ENCODE measurements at regions not wholly inside any gene's neighbourhood (a gene's known extent, or its start where the extent isn't known, plus 50 kb on each side); places are given as distances from the start of the nearest gene placed in this dataset.

GRCh38 chr3:110628650-110629301 lies 442.8 kb upstream of the NECTIN3 start:
- no peak overlapping the region for H3K4me3 ChIP-seq (ENCODE audit: low read length)
- no peak for DNase-seq (ENCODE audit: low read depth)
- TF ChIP-seq, protein P1, sequence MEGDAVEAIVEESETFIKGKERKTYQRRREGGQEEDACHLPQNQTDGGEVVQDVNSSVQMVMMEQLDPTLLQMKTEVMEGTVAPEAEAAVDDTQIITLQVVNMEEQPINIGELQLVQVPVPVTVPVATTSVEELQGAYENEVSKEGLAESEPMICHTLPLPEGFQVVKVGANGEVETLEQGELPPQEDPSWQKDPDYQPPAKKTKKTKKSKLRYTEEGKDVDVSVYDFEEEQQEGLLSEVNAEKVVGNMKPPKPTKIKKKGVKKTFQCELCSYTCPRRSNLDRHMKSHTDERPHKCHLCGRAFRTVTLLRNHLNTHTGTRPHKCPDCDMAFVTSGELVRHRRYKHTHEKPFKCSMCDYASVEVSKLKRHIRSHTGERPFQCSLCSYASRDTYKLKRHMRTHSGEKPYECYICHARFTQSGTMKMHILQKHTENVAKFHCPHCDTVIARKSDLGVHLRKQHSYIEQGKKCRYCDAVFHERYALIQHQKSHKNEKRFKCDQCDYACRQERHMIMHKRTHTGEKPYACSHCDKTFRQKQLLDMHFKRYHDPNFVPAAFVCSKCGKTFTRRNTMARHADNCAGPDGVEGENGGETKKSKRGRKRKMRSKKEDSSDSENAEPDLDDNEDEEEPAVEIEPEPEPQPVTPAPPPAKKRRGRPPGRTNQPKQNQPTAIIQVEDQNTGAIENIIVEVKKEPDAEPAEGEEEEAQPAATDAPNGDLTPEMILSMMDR (IDR thresholded peaks at IDR 0.05; ENCODE audit: insufficient read depth, low read depth, low read length, missing control alignments): no peak

- TF ChIP-seq, protein P1 (IDR thresholded peaks at IDR 0.05; ENCODE audit: insufficient read depth, low read depth, low read length, missing control alignments): no peak
Observed at GRCh38 chr3:110629917-110630316, 441.7 kb upstream of the NECTIN3 start.

GRCh38 chr3:110644203-110644602 lies 427.4 kb upstream of the NECTIN3 start:
- H3K4me3 ChIP-seq (ENCODE audit: low read length): no peak overlapping the region
- TF ChIP-seq, protein P1 (IDR thresholded peaks at IDR 0.05; ENCODE audit: insufficient read depth, low read depth, low read length, missing control alignments): no peak
- DNase-seq (ENCODE audit: low read depth): no peak

More at GRCh38 chr3:110629917-110630316, 441.7 kb upstream of the NECTIN3 start:
- H3K4me3 ChIP-seq (ENCODE audit: low read length): no peak overlapping the region
- no peak for DNase-seq (ENCODE audit: low read depth)

DNA sequence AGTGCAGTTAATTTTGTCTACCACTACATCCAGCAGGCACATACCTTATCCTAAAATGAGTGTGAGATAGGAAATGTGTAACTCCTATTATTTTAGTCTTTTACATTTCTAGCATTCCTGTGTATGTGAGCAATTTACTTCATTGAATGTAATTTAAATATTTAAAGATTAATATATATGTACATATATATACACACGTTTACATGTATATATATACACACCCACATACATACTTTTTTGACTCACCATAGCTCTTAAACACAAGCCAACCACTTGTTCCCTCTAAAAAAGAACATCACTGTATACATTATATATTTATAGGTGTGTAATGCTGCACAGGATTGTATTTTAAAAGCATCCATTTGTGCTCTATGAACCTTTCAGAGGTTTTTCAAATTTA lies 425.6 kb upstream of the NECTIN3 start:
- no peak overlapping the region for H3K4me3 ChIP-seq (ENCODE audit: low read length)
- TF ChIP-seq, protein P1 (IDR thresholded peaks at IDR 0.05; ENCODE audit: insufficient read depth, low read depth, low read length, missing control alignments): no peak
- DNase-seq (ENCODE audit: low read depth): no peak

- DNase-seq (ENCODE audit: low read depth): no peak
- TF ChIP-seq, protein P1 (IDR thresholded peaks at IDR 0.05; ENCODE audit: insufficient read depth, low read depth, low read length, missing control alignments): no peak
- no peak overlapping the region for H3K4me3 ChIP-seq (ENCODE audit: low read length)
Observed at GRCh38 chr3:110646496-110646895, 425.1 kb upstream of the NECTIN3 start.

DNA sequence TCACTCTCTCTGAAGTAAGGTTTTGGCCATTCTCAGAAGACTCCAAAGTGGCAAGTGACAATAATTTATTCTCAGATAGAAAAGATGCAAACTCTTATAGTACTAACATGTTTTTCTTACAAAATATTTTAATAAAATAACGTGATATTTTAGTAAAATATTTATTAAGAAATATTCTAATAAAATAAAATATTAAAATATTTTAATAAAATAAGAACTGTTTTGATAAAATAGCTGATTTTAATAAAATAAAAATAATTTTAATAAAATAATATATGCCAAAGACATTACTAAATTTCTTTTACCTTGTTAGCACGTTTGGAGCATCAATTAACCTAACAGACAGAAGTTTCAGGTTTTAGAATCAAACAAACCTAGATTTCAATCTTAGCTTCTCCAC lies 424.0 kb upstream of the NECTIN3 start:
- TF ChIP-seq, protein P1 (IDR thresholded peaks at IDR 0.05; ENCODE audit: insufficient read depth, low read depth, low read length, missing control alignments): no peak
- H3K4me3 ChIP-seq (ENCODE audit: low read length): no peak overlapping the region
- no peak for DNase-seq (ENCODE audit: low read depth)

DNA sequence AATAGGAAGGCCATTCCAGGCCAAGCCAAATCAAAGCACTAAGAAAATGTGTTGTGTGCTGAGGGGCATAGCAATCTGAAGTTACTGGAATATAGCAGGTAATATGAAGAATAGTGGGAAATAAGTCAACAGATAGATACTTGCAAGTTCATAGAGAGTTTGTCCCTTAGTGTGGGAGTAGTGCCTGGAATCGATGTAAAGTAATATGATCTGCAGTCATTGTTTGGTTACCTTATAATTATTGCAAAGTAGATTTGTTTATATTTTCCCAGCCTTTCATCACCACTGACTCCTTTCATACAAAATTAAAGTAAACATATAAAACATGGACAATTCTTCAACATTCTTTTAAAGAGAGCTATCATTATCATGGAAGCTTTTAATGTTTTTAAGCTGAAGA lies 420.9 kb upstream of the NECTIN3 start:
- no peak for DNase-seq (ENCODE audit: low read depth)
- TF ChIP-seq, protein P1 (IDR thresholded peaks at IDR 0.05; ENCODE audit: insufficient read depth, low read depth, low read length, missing control alignments): no peak
- H3K4me3 ChIP-seq (ENCODE audit: low read length): no peak overlapping the region

All from epithelial cell of esophagus (primary cell).